GM10248 (cell line): ENCODE measurements at regions not wholly inside any gene's neighbourhood (a gene's known extent, or its start where the extent isn't known, plus 50 kb on each side); places are given as distances from the start of the nearest gene placed in this dataset.

Experiments used
- CTCF ChIA-PET: fragments of 300-600 bp; sonication (Branson Sonifier 250); formaldehyde crosslinking; extraction: SDS; loops from one replicate; lab custom pipeline; 2021; ENCODE audit warnings: antibody characterized with exemption; lab: Yijun Ruan, JAX
- POLR2A ChIA-PET: fragments of 350-650 bp; sonication (Branson Sonifier 250); formaldehyde crosslinking; extraction: SDS; loops from one replicate; lab custom pipeline; 2020; ENCODE audit warnings: antibody characterized with exemption; lab: Yijun Ruan, JAX
- DNase-seq: peaks from one replicate; pipeline ENCODE4 v3.0.0; 2012; ENCODE audit errors: extremely low spot score
- TF ChIP-seq, protein P1 (sequence below): IDR thresholded peaks from 2 replicates; pipeline ENCODE4 v1.5.1; 2012; ENCODE audit warnings: mild to moderate bottlenecking, low read depth; ENCODE audit errors: extremely low read depth, missing control alignments, control extremely low read depth

DNA sequence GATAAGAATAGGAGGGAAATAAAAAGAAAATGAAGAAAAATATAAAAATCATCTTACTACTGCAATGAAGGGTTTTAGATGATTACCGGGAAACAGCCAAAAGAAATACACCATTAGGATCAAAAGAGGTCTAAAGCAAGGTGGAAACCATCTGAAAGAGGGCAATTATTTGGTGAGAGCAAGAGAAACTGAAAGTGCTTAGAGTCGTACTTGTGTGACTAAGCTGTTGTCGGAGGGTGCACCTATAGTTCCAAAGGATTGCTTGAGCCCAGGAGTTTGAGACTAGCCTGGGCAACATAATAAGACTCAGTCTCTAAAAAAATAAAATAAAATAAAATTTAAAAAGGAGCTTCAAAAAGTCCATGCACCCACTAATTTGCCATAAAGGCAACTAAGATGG lies 169.5 kb downstream of the DKK1 start:
- ChIA-PET CTCF (interaction anchor here (1.0 kb wide), 1 partner anchor 175 kb away, joined by 3 read pairs; no protein-coding TSS in a partner anchor), POLR2A (no interaction called here)
- TF ChIP-seq, protein P1, sequence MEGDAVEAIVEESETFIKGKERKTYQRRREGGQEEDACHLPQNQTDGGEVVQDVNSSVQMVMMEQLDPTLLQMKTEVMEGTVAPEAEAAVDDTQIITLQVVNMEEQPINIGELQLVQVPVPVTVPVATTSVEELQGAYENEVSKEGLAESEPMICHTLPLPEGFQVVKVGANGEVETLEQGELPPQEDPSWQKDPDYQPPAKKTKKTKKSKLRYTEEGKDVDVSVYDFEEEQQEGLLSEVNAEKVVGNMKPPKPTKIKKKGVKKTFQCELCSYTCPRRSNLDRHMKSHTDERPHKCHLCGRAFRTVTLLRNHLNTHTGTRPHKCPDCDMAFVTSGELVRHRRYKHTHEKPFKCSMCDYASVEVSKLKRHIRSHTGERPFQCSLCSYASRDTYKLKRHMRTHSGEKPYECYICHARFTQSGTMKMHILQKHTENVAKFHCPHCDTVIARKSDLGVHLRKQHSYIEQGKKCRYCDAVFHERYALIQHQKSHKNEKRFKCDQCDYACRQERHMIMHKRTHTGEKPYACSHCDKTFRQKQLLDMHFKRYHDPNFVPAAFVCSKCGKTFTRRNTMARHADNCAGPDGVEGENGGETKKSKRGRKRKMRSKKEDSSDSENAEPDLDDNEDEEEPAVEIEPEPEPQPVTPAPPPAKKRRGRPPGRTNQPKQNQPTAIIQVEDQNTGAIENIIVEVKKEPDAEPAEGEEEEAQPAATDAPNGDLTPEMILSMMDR: no peak
- DNase-seq: no peak

DNA sequence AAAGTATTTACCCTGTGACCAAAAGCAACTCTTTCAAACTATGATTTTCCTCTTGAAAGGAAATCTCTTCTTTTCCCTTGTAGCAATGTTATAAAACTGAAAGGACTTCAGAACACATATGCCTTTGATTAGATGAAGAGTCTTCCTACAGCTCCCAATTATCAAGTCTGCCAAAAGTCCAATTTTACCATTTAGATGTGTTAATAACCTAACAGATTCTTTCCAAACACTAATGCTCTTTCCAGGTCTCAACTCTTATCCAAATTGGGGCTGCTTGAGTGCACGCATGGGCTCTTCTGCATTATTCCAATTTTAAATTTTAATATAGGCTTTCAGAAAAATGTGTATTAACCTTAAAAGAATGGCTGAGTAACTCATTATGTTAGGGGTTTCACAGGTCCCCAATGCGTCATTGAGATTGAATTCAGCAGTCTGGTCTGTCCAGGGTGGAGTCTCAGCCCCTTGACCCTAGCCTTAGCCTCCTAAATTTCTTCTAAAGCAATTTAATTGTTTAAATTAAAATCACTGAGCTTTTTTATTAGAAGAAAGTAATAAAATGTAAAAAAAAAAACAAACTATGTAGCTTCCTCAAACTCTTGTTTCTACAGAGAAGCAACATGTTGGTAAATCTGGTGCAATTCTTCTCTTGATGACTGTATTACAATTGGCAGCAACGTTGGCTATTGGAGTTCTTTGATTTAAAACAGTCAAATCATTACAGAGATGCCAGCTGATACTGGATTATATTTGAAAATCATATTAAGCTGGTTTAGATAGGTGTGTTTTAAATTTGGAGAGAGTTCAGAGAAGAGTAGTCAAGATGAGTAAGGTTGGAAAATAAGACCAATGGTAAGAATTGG lies 170.4 kb downstream of the DKK1 start:
- DNase-seq: no peak
- CTCF ChIA-PET: interaction anchor here (1.0 to 6.1 kb wide), 2 partner anchors 176 kb away, joined by 3 to 36 read pairs; no protein-coding TSS in a partner anchor
- TF ChIP-seq, protein P1: no peak
- POLR2A ChIA-PET: no interaction called here

DNA sequence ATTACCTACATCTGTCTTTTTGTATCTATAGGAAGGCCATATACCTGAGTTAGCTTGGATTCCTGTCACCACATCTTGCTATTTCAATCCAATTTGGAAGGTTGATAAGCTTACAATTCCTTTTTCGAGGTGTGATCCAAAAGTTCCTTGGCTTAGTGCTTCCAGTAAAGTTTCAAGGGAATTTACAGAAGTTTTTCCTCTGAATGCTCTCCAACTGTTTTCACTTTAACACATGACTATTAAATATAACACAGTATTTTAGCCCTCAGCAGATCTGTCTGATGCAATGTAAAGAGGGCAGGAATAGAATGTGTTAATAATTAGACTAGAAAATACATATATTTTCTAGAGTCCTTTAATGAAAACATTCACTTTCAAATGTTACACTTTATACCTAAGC lies 171.4 kb downstream of the DKK1 start:
- POLR2A ChIA-PET: no interaction called here

DNA sequence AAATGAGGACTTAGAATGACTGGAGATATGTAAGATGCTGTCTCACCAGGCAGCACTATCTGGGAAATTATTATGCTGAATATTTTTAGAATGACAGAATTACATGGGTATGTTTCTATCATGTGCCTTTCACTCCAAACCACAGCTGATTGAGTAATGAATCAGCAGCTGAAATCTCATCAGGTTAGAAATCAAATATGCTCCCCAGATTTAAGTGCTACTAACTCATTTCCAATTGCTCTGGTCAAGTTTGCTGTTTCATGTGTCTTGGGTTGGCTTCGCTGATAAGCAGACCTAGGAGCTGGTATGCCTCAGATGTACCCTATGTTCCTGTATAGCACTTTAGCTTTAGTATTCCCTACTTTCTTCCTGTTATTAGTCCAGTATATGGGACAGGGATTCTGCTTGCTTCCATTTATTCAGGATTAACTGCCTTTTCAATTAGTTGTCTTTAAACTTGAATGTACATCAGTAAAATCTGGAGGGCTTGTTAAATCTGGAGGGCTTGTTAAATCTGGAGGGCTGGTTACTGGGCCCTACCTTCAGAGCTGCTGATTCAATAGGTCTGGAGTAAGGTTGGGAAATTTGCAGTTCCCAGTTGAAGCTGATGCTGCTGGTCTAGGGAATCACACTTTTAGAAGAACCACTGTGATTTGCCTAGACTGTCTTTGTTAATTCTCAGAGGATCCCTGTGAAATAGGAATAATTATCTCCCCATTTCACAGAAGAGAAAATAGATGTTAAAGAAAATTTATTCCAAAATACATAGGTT lies 172.9 kb downstream of the DKK1 start:
- ChIA-PET POLR2A (no interaction called here), CTCF (interaction anchor here (0.8 to 6.1 kb wide), 5 partner anchors 13 to 179 kb away, joined by 3 to 36 read pairs (median 3); no protein-coding TSS in a partner anchor)
- TF ChIP-seq, protein P1: no peak
- DNase-seq: no peak

More for the DNA sequence above, 171.4 kb downstream of the DKK1 start:
- TF ChIP-seq, protein P1: no peak
- DNase-seq: no peak
- CTCF ChIA-PET: interaction anchor here (1.3 to 6.1 kb wide), 3 partner anchors 20 to 177 kb away, joined by 3 to 36 read pairs (median 8); no protein-coding TSS in a partner anchor

DNA sequence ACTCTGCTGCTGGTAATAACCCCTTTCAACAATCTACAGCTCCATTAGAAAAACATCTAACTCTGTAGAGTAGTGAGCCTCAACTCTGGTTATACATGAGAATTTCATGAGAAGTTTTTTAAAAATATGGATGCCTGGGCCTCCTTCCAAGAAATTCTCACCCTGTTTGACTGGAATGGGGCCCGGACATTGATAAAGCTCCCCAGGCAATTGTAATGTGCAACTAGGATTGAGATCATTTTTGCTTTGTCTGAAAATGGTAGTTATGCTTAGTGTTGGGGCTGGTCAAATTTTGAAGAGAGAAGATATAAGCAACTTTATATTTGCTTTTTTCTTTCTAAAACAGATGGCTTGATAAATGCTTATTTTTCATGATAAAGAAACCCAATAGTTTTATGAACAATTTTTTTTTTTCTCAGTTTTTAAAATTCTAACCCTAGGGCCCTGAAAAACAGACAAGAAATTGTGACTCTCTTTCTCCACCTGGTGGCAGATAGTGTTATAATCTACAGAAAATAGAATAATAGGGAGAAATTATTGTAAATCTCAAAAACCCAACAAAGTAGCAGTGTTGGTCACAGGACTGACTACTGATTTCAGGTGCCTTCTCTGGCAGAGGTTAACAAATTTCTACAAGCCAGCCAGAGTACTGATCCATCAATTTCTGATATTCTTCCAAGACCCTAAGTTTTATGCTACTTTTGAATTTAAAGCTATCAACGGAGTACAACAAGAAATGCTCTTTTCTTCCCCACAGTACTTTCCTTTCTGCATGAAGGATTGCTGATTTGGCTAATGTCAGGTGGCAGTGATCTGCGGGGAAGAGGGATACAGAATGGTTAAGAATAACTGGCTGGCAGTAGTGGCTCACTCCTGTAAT lies 174.8 kb downstream of the DKK1 start:
- peak; percentile 15 for DNase-seq
- ChIA-PET POLR2A (no interaction called here), CTCF (interaction anchor here (0.6 to 6.1 kb wide), 5 partner anchors 10 to 180 kb away, joined by 3 to 36 read pairs (median 4); no protein-coding TSS in a partner anchor)
- TF ChIP-seq, protein P1: peak; percentile 28
